ENCODE measurements at regions not wholly inside any gene's neighbourhood (a gene's known extent, or its start where the extent isn't known, plus 50 kb on each side); places are given as distances from the start of the nearest gene placed in this dataset.

GRCh38 chr6:11292091-11292490 lies 59.6 kb upstream of the NEDD9 start:
- no peak overlapping the region for H3K9ac ChIP-seq (ENCODE audit: low read length)
- H3K27me3 ChIP-seq (ENCODE audit: control insufficient read depth in 1 of 2, insufficient read depth in 2 of 2, low read length in 2 of 2): no peaks in the 10 kb centered on the region
- H3K4me3 ChIP-seq (ENCODE audit: low read depth in 1 of 2, low read length in 2 of 2): no peak overlapping the region
- H3K4me1 ChIP-seq (ENCODE audit: insufficient read depth, low read length): peaks cover 5% of the 10 kb centered on the region
- H3K9me3 ChIP-seq (ENCODE audit: low read length): peaks cover 7% of the 10 kb centered on the region
- H3K36me3 ChIP-seq (ENCODE audit: insufficient read depth, low read length): no peaks in the 10 kb centered on the region
- H3K27ac ChIP-seq (ENCODE audit: low read depth, low read length): no peak overlapping the region

DNA sequence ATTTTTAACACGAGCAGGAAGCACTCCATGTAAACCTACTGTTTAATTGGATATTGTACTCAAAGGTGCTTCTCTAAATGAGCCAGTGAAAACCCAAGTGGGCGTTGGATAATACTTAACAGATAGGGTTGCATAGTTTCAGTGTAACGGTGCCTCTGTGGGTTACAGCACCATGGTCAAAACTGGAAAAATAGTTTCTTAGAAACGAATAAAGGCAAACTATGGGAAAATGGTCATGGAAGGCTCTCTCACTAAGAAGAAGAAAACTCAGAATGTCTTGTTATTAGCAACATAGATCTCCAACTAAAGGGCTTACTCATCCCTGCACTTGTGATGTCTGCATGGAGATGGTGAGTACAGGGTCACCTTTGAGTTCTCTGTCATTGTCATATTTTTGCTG lies 59.1 kb upstream of the NEDD9 start:
- Histone ChIP-seq H3K36me3 (ENCODE audit: insufficient read depth, low read length) (no peaks in the 10 kb centered on the region), H3K9me3 (ENCODE audit: low read length) (peaks cover 7% of the 10 kb centered on the region), H3K27ac (ENCODE audit: low read depth, low read length) (no peak overlapping the region), H3K4me3 (ENCODE audit: low read depth in 1 of 2, low read length in 2 of 2) (no peak overlapping the region), H3K9ac (ENCODE audit: low read length) (no peak overlapping the region), H3K4me1 (ENCODE audit: insufficient read depth, low read length) (peaks cover 5% of the 10 kb centered on the region), H3K27me3 (ENCODE audit: control insufficient read depth in 1 of 2, insufficient read depth in 2 of 2, low read length in 2 of 2) (no peaks in the 10 kb centered on the region)

DNA sequence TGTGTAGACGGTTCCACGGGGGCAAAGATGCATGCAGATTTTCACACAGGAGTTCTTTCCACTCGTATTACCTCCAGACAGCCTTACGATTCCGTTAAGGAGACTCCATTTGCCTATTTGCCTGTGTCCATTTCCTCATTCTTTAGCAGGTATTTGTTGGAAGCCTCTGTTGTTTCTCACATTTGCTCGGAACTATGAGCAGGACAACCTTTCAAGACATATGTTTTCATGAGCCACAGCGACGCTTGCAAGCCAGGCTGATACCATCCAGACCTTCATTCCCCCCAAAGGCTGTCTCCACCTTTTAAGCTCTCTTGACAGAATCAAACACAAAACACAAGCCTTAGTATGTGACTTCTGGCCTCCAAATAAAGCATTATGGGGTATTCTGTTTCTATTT lies 57.6 kb upstream of the NEDD9 start:
- Histone ChIP-seq H3K27me3 (ENCODE audit: control insufficient read depth in 1 of 2, insufficient read depth in 2 of 2, low read length in 2 of 2) (no peaks in the 10 kb centered on the region), H3K27ac (ENCODE audit: low read depth, low read length) (no peak overlapping the region), H3K9ac (ENCODE audit: low read length) (no peak overlapping the region), H3K4me3 (ENCODE audit: low read depth in 1 of 2, low read length in 2 of 2) (no peak overlapping the region), H3K9me3 (ENCODE audit: low read length) (no peaks in the 10 kb centered on the region), H3K4me1 (ENCODE audit: insufficient read depth, low read length) (peaks cover 5% of the 10 kb centered on the region), H3K36me3 (ENCODE audit: insufficient read depth, low read length) (no peaks in the 10 kb centered on the region)

DNA sequence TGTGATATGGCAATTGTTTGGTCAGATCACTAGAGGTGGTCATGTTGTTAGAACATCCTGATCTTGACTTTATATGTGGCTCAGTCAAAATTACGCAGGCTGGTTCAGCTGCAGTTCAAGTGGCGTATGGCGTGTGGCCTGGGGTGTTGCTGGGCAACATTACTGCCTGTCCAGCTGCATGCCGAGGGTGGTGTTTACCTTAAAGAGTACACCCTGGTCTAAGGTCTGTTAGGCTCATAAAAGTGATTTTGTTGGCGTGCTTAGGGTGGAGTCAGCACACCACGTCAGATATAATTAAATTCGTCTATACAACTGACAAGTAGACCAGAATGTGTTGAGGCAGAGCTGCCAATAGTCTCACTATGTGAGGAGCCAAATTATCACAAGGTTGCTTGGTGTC lies 55.6 kb upstream of the NEDD9 start:
- no peak overlapping the region for H3K27ac ChIP-seq (ENCODE audit: low read depth, low read length)

GRCh38 chr6:11284996-11285395 lies 52.5 kb upstream of the NEDD9 start:
- H3K9me3 ChIP-seq (ENCODE audit: low read length): no peaks in the 10 kb centered on the region
- H3K36me3 ChIP-seq (ENCODE audit: insufficient read depth, low read length): no peaks in the 10 kb centered on the region
- no peaks in the 10 kb centered on the region for H3K4me1 ChIP-seq (ENCODE audit: insufficient read depth, low read length)
- no peak overlapping the region for H3K9ac ChIP-seq (ENCODE audit: low read length)
- no peak overlapping the region for H3K4me3 ChIP-seq (ENCODE audit: low read depth in 1 of 2, low read length in 2 of 2)
- no peaks in the 10 kb centered on the region for H3K27me3 ChIP-seq (ENCODE audit: control insufficient read depth in 1 of 2, insufficient read depth in 2 of 2, low read length in 2 of 2)
- no peak overlapping the region for H3K27ac ChIP-seq (ENCODE audit: low read depth, low read length)

More for the DNA sequence above, 55.6 kb upstream of the NEDD9 start:
- Histone ChIP-seq H3K4me3 (ENCODE audit: low read depth in 1 of 2, low read length in 2 of 2) (no peak overlapping the region), H3K9me3 (ENCODE audit: low read length) (no peaks in the 10 kb centered on the region), H3K4me1 (ENCODE audit: insufficient read depth, low read length) (peaks cover 5% of the 10 kb centered on the region), H3K27me3 (ENCODE audit: control insufficient read depth in 1 of 2, insufficient read depth in 2 of 2, low read length in 2 of 2) (no peaks in the 10 kb centered on the region), H3K36me3 (ENCODE audit: insufficient read depth, low read length) (no peaks in the 10 kb centered on the region), H3K9ac (ENCODE audit: low read length) (no peak overlapping the region)

DNA sequence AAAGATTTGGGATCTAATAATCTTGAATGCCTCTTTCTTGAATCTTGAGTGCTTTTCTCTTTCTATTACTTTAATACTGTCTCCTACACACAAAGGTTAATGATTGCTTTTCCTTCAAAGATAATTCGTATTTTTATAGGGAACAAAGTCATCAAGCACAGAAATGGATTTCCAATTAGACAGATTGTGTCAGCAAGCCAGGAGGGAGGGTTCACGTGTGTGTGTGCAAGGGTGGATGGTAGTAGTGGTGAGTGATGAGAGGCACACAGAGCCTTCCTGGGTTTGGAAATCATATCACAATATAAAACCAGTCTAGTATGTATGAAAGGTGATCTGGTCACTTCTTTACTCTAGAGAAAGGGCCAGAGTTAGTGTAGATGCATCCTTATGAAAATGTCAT lies 51.2 kb upstream of the NEDD9 start:
- Histone ChIP-seq H3K4me1 (ENCODE audit: insufficient read depth, low read length) (no peaks in the 10 kb centered on the region), H3K27me3 (ENCODE audit: control insufficient read depth in 1 of 2, insufficient read depth in 2 of 2, low read length in 2 of 2) (no peaks in the 10 kb centered on the region), H3K9ac (ENCODE audit: low read length) (no peak overlapping the region), H3K9me3 (ENCODE audit: low read length) (no peaks in the 10 kb centered on the region), H3K27ac (ENCODE audit: low read depth, low read length) (no peak overlapping the region), H3K4me3 (ENCODE audit: low read depth in 1 of 2, low read length in 2 of 2) (no peak overlapping the region), H3K36me3 (ENCODE audit: insufficient read depth, low read length) (no peaks in the 10 kb centered on the region)

- Histone ChIP-seq H3K27ac (ENCODE audit: low read depth, low read length) (no peak overlapping the region), H3K27me3 (ENCODE audit: control insufficient read depth in 1 of 2, insufficient read depth in 2 of 2, low read length in 2 of 2) (no peaks in the 10 kb centered on the region), H3K36me3 (ENCODE audit: insufficient read depth, low read length) (no peaks in the 10 kb centered on the region), H3K4me3 (ENCODE audit: low read depth in 1 of 2, low read length in 2 of 2) (no peak overlapping the region), H3K9me3 (ENCODE audit: low read length) (no peaks in the 10 kb centered on the region), H3K9ac (ENCODE audit: low read length) (no peak overlapping the region), H3K4me1 (ENCODE audit: insufficient read depth, low read length) (no peaks in the 10 kb centered on the region)
Observed at GRCh38 chr6:11282875-11283274, 50.4 kb upstream of the NEDD9 start.
